ENCODE measurements at regions not wholly inside any gene's neighbourhood (a gene's known extent, or its start where the extent isn't known, plus 50 kb on each side); places are given as distances from the start of the nearest gene placed in this dataset.
"Not testable (repeated sequence)": the region's sequence is repeated elsewhere in the genome, so short reads cannot be mapped to it uniquely, and the experiment has no call there.

- peak; percentile 69 for DNase-seq (ENCODE audit: low read depth)
- H3K4me3 ChIP-seq (ENCODE audit: low read depth, low read length): no peak overlapping the region
- TF ChIP-seq CTCF (conservative IDR thresholded peaks at IDR 0.05; ENCODE audit: low read depth, low read length): no peak
Measured at GRCh38 chr9:85321561-85321960, 420.2 kb downstream of the AGTPBP1 start.

- TF ChIP-seq CTCF (conservative IDR thresholded peaks at IDR 0.05; ENCODE audit: low read depth, low read length): no peak
- DNase-seq (ENCODE audit: low read depth): no peak
- no peak overlapping the region for H3K4me3 ChIP-seq (ENCODE audit: low read depth, low read length)
Measured at GRCh38 chr9:85319936-85320656, 421.7 kb downstream of the AGTPBP1 start.

- not testable (repeated sequence) for DNase-seq (ENCODE audit: low read depth); H3K4me3 ChIP-seq (ENCODE audit: low read depth, low read length)
Measured at GRCh38 chr9:85315535-85315934, 426.2 kb downstream of the AGTPBP1 start.

GRCh38 chr9:85310573-85310972 lies 431.2 kb downstream of the AGTPBP1 start:
- TF ChIP-seq CTCF (conservative IDR thresholded peaks at IDR 0.05; ENCODE audit: low read depth, low read length): no peak
- DNase-seq (ENCODE audit: low read depth): no peak
- no peak overlapping the region for H3K4me3 ChIP-seq (ENCODE audit: low read depth, low read length)

GRCh38 chr9:85303757-85304134 lies 438.0 kb downstream of the AGTPBP1 start:
- no peak for DNase-seq (ENCODE audit: low read depth)
- no peak overlapping the region for H3K4me3 ChIP-seq (ENCODE audit: low read depth, low read length)
- TF ChIP-seq CTCF (conservative IDR thresholded peaks at IDR 0.05; ENCODE audit: low read depth, low read length): no peak

GRCh38 chr9:85302938-85303756 lies 438.6 kb downstream of the AGTPBP1 start:
- DNase-seq (ENCODE audit: low read depth): no peak

More at GRCh38 chr9:85302938-85303756, 438.6 kb downstream of the AGTPBP1 start:
- no peak overlapping the region for H3K4me3 ChIP-seq (ENCODE audit: low read depth, low read length)
- TF ChIP-seq CTCF (conservative IDR thresholded peaks at IDR 0.05; ENCODE audit: low read depth, low read length): no peak

All from epithelial cell of proximal tubule (primary cell).